Keratinocyte (primary cell): ENCODE measurements at regions not wholly inside any gene's neighbourhood (a gene's known extent, or its start where the extent isn't known, plus 50 kb on each side); places are given as distances from the start of the nearest gene placed in this dataset.

Experiments used
- DNase-seq: peaks from one replicate; pipeline ENCODE4 v3.0.0-alpha.2; 2011; ENCODE audit warnings: low read depth, missing footprints, low spot score
- FAIRE-seq: peaks from 2 replicates; lab custom pipeline; 2011; peaks lifted over from hg19 to GRCh38; lab: Jason Lieb, UNC
- H2AFZ ChIP-seq: 2 replicates; pipeline ENCODE4 v1.6.0; 2012; ENCODE audit warnings: low read length, control low read depth, inconsistent platforms; ENCODE audit not compliant: control insufficient read depth
- H3K27ac ChIP-seq: 2 replicates; pipeline ENCODE4 v1.5.1; 2011; ENCODE audit warnings: low read length; ENCODE audit not compliant: control insufficient read depth, insufficient read depth
- H3K27me3 ChIP-seq: 3 replicates; pipeline ENCODE4 v1.6.0; 2011; ENCODE audit warnings: low read length; ENCODE audit not compliant: control insufficient read depth, insufficient read depth; ENCODE audit errors: extremely low read depth
- H3K36me3 ChIP-seq, 2 experiments: 2 replicates in 1 of 2; 3 replicates in 1 of 2; pipeline ENCODE4 v1.5.1; 2011; ENCODE audit warnings: low read length in 2 of 2, mild to moderate bottlenecking in 1 of 2; ENCODE audit not compliant: control insufficient read depth in 2 of 2, insufficient read depth in 2 of 2; ENCODE audit errors: extremely low read depth in 1 of 2
- H3K4me1 ChIP-seq: 3 replicates; pipeline ENCODE4 v1.5.1; 2011; ENCODE audit warnings: low read length; ENCODE audit not compliant: control insufficient read depth, insufficient read depth; ENCODE audit errors: extremely low read depth
- H3K4me2 ChIP-seq: 3 replicates; pipeline ENCODE4 v1.6.0; 2011; ENCODE audit warnings: low read depth, low read length; ENCODE audit not compliant: control insufficient read depth, insufficient read depth; ENCODE audit errors: extremely low read depth
- H3K4me3 ChIP-seq, 3 experiments: fragments of 200-600 bp in 1 of 3; sonication (generic) in 1 of 3; 2 replicates in 2 of 3; 3 replicates in 1 of 3; pipeline ENCODE4 v1.5.1; 2011 to 2016; ENCODE audit warnings: low read length in 3 of 3, mild to moderate bottlenecking in 3 of 3, control low read depth in 2 of 3, inconsistent platforms in 1 of 3, low read depth in 1 of 3, mixed read lengths in 1 of 3, mixed run types in 1 of 3, moderate library complexity in 1 of 3; ENCODE audit not compliant: control insufficient read depth in 2 of 3, insufficient read depth in 2 of 3; ENCODE audit errors: extremely low read depth in 1 of 3
- H3K79me2 ChIP-seq: 2 replicates; pipeline ENCODE4 v1.6.0; 2012; ENCODE audit warnings: low read length; ENCODE audit not compliant: control insufficient read depth, insufficient read depth
- H3K9ac ChIP-seq: 3 replicates; pipeline ENCODE4 v1.6.0; 2011; ENCODE audit warnings: low read length; ENCODE audit not compliant: control insufficient read depth, insufficient read depth; ENCODE audit errors: extremely low read depth
- H3K9me1 ChIP-seq: 3 replicates; pipeline ENCODE4 v1.6.0; 2011; ENCODE audit warnings: low read length; ENCODE audit not compliant: control insufficient read depth, insufficient read depth; ENCODE audit errors: extremely low read depth
- H3K9me3 ChIP-seq: 2 replicates; pipeline ENCODE4 v1.5.1; 2012; ENCODE audit warnings: low read depth, low read length; ENCODE audit not compliant: control insufficient read depth
- H4K20me1 ChIP-seq: 3 replicates; pipeline ENCODE4 v1.6.0; 2011; ENCODE audit warnings: low read length; ENCODE audit not compliant: control insufficient read depth, insufficient read depth; ENCODE audit errors: extremely low read depth
- CTCF ChIP-seq, 3 experiments: IDR thresholded peaks in 1 of 3; conservative IDR thresholded peaks in 1 of 3; optimal IDR thresholded peaks in 1 of 3; 2 replicates in 2 of 3; 3 replicates in 1 of 3; pipeline versions ENCODE3 to v1.5.1; 2011; ENCODE audit warnings: low read length in 3 of 3, mild to moderate bottlenecking in 3 of 3, moderate library complexity in 2 of 3, control low read depth in 1 of 3, inconsistent platforms in 1 of 3; ENCODE audit not compliant: insufficient read depth in 2 of 3; ENCODE audit errors: extremely low read depth in 1 of 3
- EZH2 ChIP-seq: IDR thresholded peaks from one replicate; pipeline ENCODE4 v1.6.1; 2012; ENCODE audit warnings: inconsistent platforms, mild to moderate bottlenecking, low read length, moderate library complexity
- dilution Hi-C: fragments of 300-500 bp; cut with MboI; formaldehyde crosslinking; loops from one replicate; pipeline ENCODE4 v1.7.0; 2020; ENCODE audit warnings: low sequenced_read_pairs; ENCODE audit not compliant: extremely low pct_ligation_motif_present

DNA sequence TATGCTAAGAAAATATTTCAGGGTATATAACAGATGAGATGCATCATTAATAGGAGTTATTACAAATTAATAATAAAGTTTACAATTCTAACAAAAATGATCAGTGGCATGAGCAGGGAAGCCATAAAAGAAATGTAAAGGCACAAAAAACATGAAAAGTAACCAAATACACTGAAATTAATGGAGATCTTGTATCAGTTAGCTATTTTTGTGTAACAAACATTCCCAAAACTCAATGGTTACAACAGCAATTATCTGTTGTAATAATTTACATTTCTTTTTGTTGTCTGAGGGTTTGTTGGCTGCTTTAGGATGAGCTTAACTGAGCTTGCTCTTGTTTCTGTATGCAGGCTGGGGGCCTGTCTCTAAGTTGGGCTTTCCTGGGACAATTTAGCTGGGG, 104.3 kb upstream of the AHI1 start:
- Histone ChIP-seq H3K4me2 (no peak overlapping the region), H3K9me3 (no peaks in the 10 kb centered on the region), H3K36me3 (no peaks in the 10 kb centered on the region), H3K4me1 (peaks cover 6% of the 10 kb centered on the region), H2AFZ (no peak overlapping the region), H3K4me3 (no peak overlapping the region), H4K20me1 (no peaks in the 10 kb centered on the region), H3K9ac (no peak overlapping the region), H3K27ac (no peak overlapping the region), H3K9me1 (no peaks in the 10 kb centered on the region), H3K79me2 (no peaks in the 10 kb centered on the region), H3K27me3 (no peaks in the 10 kb centered on the region)
- dilution Hi-C loops = no loop called here
- TF ChIP-seq CTCF (optimal IDR thresholded peaks at IDR 0.05 in 1 of 3, IDR thresholded peaks at IDR 0.05 in 1 of 3, conservative IDR thresholded peaks at IDR 0.05 in 1 of 3; ENCODE audit: extremely low read depth in 1 of 3, insufficient read depth in 2 of 3, low read length in 3 of 3) = no peak
- no peak for TF ChIP-seq EZH2
- FAIRE-seq (no peak), DNase-seq (no peak)

DNA sequence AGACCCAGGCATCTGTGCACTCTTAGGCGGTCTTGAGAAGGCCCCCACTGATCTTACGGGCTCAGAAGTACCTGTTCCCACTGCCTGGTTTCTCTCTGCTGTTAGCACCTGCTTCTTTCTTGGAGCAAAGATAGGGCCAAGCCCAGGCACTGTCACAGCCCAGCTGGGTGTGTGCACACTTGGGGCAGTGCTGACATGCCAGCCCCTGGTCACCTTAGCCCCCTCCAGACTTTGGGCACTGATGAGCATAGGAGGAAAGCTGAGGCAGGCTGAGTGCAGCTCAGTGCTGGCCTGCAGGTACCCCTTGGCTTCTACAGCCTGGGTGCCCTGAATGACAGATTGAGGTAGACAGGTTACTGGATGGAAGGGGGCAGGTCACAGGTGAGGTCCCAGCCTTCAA, 105.7 kb upstream of the AHI1 start:
- Histone ChIP-seq H2AFZ (no peak overlapping the region), H3K4me1 (peaks cover 6% of the 10 kb centered on the region), H3K9me3 (no peaks in the 10 kb centered on the region), H3K27ac (no peak overlapping the region), H3K36me3 (no peaks in the 10 kb centered on the region), H3K9ac (no peak overlapping the region), H3K27me3 (no peaks in the 10 kb centered on the region), H4K20me1 (no peaks in the 10 kb centered on the region), H3K4me3 (no peak overlapping the region), H3K79me2 (no peaks in the 10 kb centered on the region), H3K4me2 (no peak overlapping the region), H3K9me1 (no peaks in the 10 kb centered on the region)
- no peak for TF ChIP-seq EZH2
- TF ChIP-seq CTCF (optimal IDR thresholded peaks at IDR 0.05 in 1 of 3, IDR thresholded peaks at IDR 0.05 in 1 of 3, conservative IDR thresholded peaks at IDR 0.05 in 1 of 3; ENCODE audit: extremely low read depth in 1 of 3, insufficient read depth in 2 of 3, low read length in 3 of 3) = no peak
- dilution Hi-C loops = no loop called here
- DNase-seq = no peak
- FAIRE-seq = no peak
